Thymus (tissue), 11 donors: ENCODE measurements at regions not wholly inside any gene's neighbourhood (a gene's known extent, or its start where the extent isn't known, plus 50 kb on each side); places are given as distances from the start of the nearest gene placed in this dataset.

Experiments used
- DNase-seq, 9 donors: peaks; one replicate each; pipeline ENCODE4 v3.0.0-alpha.2; 2013; ENCODE audit warnings: low spot score in 9 of 9, low read depth in 6 of 9, missing footprints in 1 of 9
- H3K27ac ChIP-seq, 2 donors: one replicate each; pipeline ENCODE4 v1.5.1; 2013; ENCODE audit warnings: control low read depth in 1 of 2, low read depth in 1 of 2, low read length in 1 of 2, mild to moderate bottlenecking in 1 of 2, moderate library complexity in 1 of 2
- H3K27me3 ChIP-seq, 2 donors: one replicate each; pipeline ENCODE4 v1.5.1; 2013; ENCODE audit warnings: low read length in 1 of 2; ENCODE audit not compliant: control insufficient read depth in 2 of 2, insufficient read depth in 1 of 2
- H3K36me3 ChIP-seq, 2 donors: one replicate each; pipeline ENCODE4 v1.5.1; 2013; ENCODE audit warnings: low read length in 1 of 2, mild to moderate bottlenecking in 1 of 2, moderate library complexity in 1 of 2; ENCODE audit not compliant: control insufficient read depth in 2 of 2, insufficient read depth in 2 of 2
- H3K4me1 ChIP-seq, 2 donors: one replicate each; pipeline ENCODE4 v1.5.1; 2013; ENCODE audit warnings: low read length in 2 of 2; ENCODE audit not compliant: control insufficient read depth in 2 of 2, insufficient read depth in 2 of 2
- H3K4me3 ChIP-seq, 2 donors: one replicate each; pipeline ENCODE4 v1.5.1; 2013; ENCODE audit warnings: low read length in 2 of 2, control low read depth in 1 of 2, mild to moderate bottlenecking in 1 of 2
- H3K9me3 ChIP-seq, 2 donors: one replicate each; pipeline ENCODE4 v1.5.1; 2013; ENCODE audit warnings: low read length in 1 of 2, mild to moderate bottlenecking in 1 of 2; ENCODE audit not compliant: control insufficient read depth in 2 of 2, insufficient read depth in 1 of 2
- WGBS: extraction: QIAGEN DNeasy Blood & Tissue Kit; methylation state at CpG from one replicate; pipeline ENCODE4 v1.1.7; 2013; 5-methylcytosine and 5-hydroxymethylcytosine counted together
- donor health status: healthy.

DNA sequence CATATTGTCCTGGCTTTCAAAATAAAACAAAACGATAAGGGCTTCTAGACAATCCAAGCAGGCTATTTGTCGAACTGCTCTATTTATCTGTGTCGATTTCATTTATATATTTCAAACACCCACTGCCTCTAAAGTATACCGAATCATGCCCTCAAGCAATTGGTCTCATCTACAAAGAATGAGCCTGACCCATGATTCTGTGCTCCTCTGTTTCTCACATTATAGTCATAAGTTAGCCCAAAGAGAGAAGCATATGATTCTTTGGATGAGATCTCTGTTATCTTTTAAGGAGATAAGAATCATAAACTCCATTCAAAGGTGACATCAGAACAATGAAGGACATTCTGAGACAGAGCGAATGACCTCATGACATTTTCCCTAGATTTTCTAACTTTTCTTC lies 191.1 kb downstream of the MAP2K6 start:
- no peak overlapping the region for H3K4me3 ChIP-seq
- WGBS: 98% methylated on average over 5 of the region's 5 CpGs
- no peaks in the 10 kb centered on the region for H3K36me3 ChIP-seq
- no peaks in the 10 kb centered on the region for H3K9me3 ChIP-seq
- no peaks in the 10 kb centered on the region for H3K27me3 ChIP-seq
- no peak overlapping the region for H3K27ac ChIP-seq
- no peak for DNase-seq
- H3K4me1 ChIP-seq: peaks cover 36 to 47% of the 10 kb centered on the region in 2 donors

GRCh38 chr17:69606142-69606800 lies 191.8 kb downstream of the MAP2K6 start:
- Histone ChIP-seq H3K27me3 (no peaks in the 10 kb centered on the region), H3K27ac (no peak overlapping the region), H3K4me3 (no peak overlapping the region), H3K36me3 (no peaks in the 10 kb centered on the region), H3K9me3 (no peaks in the 10 kb centered on the region), H3K4me1 (peaks cover 36 to 47% of the 10 kb centered on the region in 2 donors)
- no peak for DNase-seq
- WGBS: 90% methylated on average over 5 of the region's 5 CpGs

GRCh38 chr17:69607162-69607834 lies 192.8 kb downstream of the MAP2K6 start:
- Histone ChIP-seq H3K27ac (no peak overlapping the region), H3K9me3 (no peaks in the 10 kb centered on the region), H3K4me1 (peaks cover 32 to 40% of the 10 kb centered on the region in 2 donors), H3K4me3 (no peak overlapping the region), H3K36me3 (no peaks in the 10 kb centered on the region), H3K27me3 (no peaks in the 10 kb centered on the region)
- WGBS: 37% methylated on average over 6 of the region's 6 CpGs
- peak; percentile 30 to 84 (median 51) for DNase-seq

GRCh38 chr17:69608141-69608540 lies 193.6 kb downstream of the MAP2K6 start:
- H3K9me3 ChIP-seq: no peaks in the 10 kb centered on the region
- 98% methylated on average over 2 of the region's 2 CpGs for WGBS
- no peak overlapping the region for H3K27ac ChIP-seq
- H3K36me3 ChIP-seq: no peaks in the 10 kb centered on the region
- no peak for DNase-seq
- H3K27me3 ChIP-seq: no peaks in the 10 kb centered on the region
- peaks cover 26 to 34% of the 10 kb centered on the region in 2 donors for H3K4me1 ChIP-seq
- H3K4me3 ChIP-seq: no peak overlapping the region

DNA sequence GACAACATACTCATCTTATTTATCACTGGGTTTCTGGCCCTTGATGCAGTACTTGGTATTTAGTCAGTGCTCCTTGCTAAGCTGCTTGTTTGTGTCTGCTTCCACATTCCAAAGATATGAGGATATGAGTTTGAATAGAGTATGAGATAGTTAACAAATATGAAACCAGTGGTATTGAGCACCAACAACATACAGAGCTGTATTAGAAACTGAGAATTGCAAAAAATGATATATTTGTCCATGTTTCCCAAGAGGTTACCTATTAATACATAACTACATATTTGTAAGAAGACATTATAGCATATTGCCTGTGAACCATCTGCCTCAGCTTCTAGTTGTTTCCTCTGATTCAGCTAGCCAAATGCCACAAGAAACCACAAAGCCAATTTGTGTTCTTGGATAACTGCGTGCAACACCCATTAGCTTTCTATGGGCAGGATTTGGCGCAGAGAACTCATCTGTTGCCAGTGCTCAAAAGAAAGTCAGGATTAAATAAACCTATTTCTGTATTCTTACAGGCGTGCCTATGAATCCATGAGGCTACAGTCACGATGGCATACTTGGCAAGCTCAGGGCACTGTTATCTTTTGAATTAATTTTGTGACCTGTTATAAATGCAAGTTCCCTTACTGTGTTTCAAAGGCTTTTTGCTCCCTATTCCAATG lies 194.4 kb downstream of the MAP2K6 start:
- Histone ChIP-seq H3K27ac (no peak overlapping the region), H3K4me3 (no peak overlapping the region), H3K36me3 (no peaks in the 10 kb centered on the region), H3K4me1 (peaks cover 19 to 28% of the 10 kb centered on the region in 2 donors), H3K27me3 (no peaks in the 10 kb centered on the region), H3K9me3 (no peaks in the 10 kb centered on the region)
- no peak for DNase-seq
- WGBS: 66% methylated on average over 4 of the region's 4 CpGs

DNA sequence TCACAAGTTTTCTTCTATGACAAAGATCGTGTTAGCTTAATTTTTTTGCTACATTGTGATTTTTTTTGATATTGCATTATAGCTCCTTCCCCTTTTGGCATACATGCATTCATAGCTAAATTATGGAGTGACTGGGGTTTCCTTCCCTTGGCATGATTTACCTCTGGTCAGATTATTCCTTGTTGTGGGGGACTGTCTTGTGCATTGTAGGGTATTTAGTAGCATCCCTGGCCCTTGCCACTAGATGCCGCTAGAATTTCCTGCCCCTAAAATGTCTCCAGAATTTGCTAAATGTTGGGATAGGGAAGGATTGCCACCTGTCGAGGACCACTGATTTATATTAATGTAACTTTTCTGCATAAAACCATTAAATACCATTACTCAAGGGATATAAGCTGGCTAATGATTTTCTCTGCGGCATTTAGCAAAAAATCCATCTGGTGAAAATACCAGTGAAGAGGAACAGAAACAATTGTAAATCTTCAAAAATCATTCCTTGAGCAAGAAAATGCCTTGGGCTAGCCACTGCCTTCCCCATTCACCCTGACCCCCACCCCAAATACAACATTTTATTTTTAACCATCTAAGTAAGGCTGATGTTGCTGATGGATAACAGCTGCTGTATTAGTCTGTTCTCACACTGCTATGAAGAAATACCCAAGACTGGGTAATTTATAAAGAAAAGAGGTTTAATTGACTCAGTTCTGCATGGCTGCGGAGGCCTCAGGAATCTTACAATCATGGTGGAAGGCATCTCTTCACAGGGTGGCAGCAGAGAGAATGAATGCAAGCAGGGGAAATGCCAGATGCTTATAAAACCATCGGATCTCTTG lies 195.2 kb downstream of the MAP2K6 start:
- H3K27ac ChIP-seq: no peak overlapping the region
- no peak overlapping the region for H3K4me3 ChIP-seq
- DNase-seq: peak in 1 of 9 donors; percentile 32
- no peaks in the 10 kb centered on the region for H3K27me3 ChIP-seq
- 61% methylated on average over 6 of the region's 6 CpGs for WGBS
- H3K36me3 ChIP-seq: no peaks in the 10 kb centered on the region
- no peaks in the 10 kb centered on the region for H3K9me3 ChIP-seq
- H3K4me1 ChIP-seq: peaks cover 15 to 23% of the 10 kb centered on the region in 2 donors

DNA sequence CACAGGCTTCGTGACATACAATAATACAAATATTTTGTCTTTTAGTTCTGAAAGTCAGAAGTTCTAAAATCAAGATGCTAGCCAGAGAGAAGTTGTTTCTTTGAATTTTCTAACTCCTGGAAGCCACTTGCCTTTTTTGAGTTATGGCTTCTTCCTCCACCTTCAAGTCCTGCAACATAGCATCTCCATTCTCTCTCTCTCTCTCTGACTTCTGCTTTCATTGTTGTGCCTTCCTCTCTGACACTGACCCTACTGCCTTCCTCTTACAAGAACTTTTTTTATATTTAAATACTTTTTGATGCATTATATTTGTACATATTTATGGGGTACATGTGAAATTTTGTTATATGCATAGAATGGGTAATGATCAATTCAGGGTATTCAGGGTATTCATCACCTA lies 205.9 kb downstream of the MAP2K6 start:
- Histone ChIP-seq H3K27me3 (no peaks in the 10 kb centered on the region), H3K36me3 (no peaks in the 10 kb centered on the region), H3K4me3 (no peak overlapping the region), H3K27ac (no peak overlapping the region), H3K9me3 (peaks cover 0 to 7% of the 10 kb centered on the region in 2 donors), H3K4me1 (no peaks in the 10 kb centered on the region)
- WGBS: 85% methylated on average over 1 of the region's 1 CpG
- DNase-seq: no peak

DNA sequence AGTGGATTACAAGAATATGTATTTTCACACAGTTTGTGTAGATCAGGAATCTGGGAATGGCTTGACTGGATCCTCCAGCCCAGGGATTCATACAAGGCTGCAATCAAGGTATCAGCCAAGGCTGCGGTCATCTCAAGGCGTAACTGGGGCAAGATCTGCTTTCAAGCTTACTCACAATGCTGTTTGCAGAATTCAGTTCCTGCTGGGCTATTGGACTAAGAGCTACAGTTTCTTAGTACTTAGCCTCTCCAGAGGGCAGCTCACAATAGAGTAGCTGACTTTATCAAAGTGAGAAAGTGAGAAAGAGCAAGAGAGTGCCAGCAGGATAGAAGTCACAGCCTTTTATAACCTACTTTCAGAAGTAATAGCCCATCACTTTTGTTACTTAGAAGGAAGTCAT lies 211.0 kb downstream of the MAP2K6 start:
- DNase-seq: no peak
- no peaks in the 10 kb centered on the region for H3K36me3 ChIP-seq
- H3K4me3 ChIP-seq: no peak overlapping the region
- no peaks in the 10 kb centered on the region for H3K27me3 ChIP-seq
- 86% methylated on average over 2 of the region's 2 CpGs for WGBS
- H3K9me3 ChIP-seq: no peaks in the 10 kb centered on the region
- no peak overlapping the region for H3K27ac ChIP-seq
- no peaks in the 10 kb centered on the region for H3K4me1 ChIP-seq
